HCT116 (cell line): ENCODE measurements at regions not wholly inside any gene's neighbourhood (a gene's known extent, or its start where the extent isn't known, plus 50 kb on each side); places are given as distances from the start of the nearest gene placed in this dataset.

Experiments
- ATAC-seq: fragments of 200-7000 bp; cut with Tn5 transposase; 2 replicates; pipeline ENCODE4 v1.9.1; 2020; ENCODE audit warnings: mild to moderate bottlenecking, moderate library complexity
- BruUV-seq: library from RNA; stranded (reverse); fragments of 400-500 nt; replicated peaks from 2 replicates; lab custom pipeline; 2021; lab: Mats Ljungman, UMichigan
- CTCF ChIA-PET: fragments of 300-600 bp; sonication (Branson Sonifier 250); formaldehyde crosslinking; loops from one replicate; lab custom pipeline; 2021; ENCODE audit warnings: antibody characterized with exemption; lab: Charles Lee
- POLR2A ChIA-PET: fragments of 300-600, 350-600 bp; sonication (Branson Sonifier 250); formaldehyde crosslinking; loops from one replicate; lab custom pipeline; 2021; ENCODE audit warnings: antibody characterized with exemption; lab: Charles Lee
- RAD21 ChIA-PET, 2 experiments: fragments of 300-600 bp; sonication (Branson Sonifier 250); formaldehyde crosslinking; loops; one replicate each; lab custom pipeline; 2023; ENCODE audit warnings: low total read pairs in 2 of 2; ENCODE audit not compliant: uncharacterized antibody in 2 of 2, unreplicated experiment in 2 of 2, low non-redundant PET in 1 of 2; lab: Charles Lee
- DNase-seq: peaks from one replicate; pipeline ENCODE4 v3.0.0-alpha.2; 2010; ENCODE audit warnings: low read depth, low spot score
- H2AFZ ChIP-seq: fragments of 200-600 bp; shearing (Covaris generic), sonication (generic); 2 replicates; pipeline ENCODE4 v1.6.1; 2017; ENCODE audit warnings: low read depth, mixed run types, mixed read lengths, antibody characterized with exemption, low read length; ENCODE audit not compliant: poor library complexity, severe bottlenecking
- H3K27ac ChIP-seq: 2 replicates; pipeline ENCODE4 v1.5.1; 2012; ENCODE audit warnings: low read depth, low read length
- H3K27me3 ChIP-seq: fragments of 200-600 bp; sonication (generic); 2 replicates; pipeline ENCODE4 v1.6.1; 2016; ENCODE audit warnings: mixed run types, low read length, mixed read lengths; ENCODE audit not compliant: insufficient read depth
- H3K36me3 ChIP-seq, 2 experiments: fragments of 200-500 bp in 1 of 2; fragments of 200-600 bp in 1 of 2; sonication (Bioruptor generic) in 1 of 2; sonication (generic) in 1 of 2; 2 replicates each; pipeline versions ENCODE4 v1.5.1 to v1.6.1; 2014 to 2016; ENCODE audit warnings: low read length in 2 of 2, inconsistent platforms in 1 of 2, mixed read lengths in 1 of 2, mixed run types in 1 of 2; ENCODE audit not compliant: insufficient read depth in 2 of 2, control insufficient read depth in 1 of 2
- H3K4me1 ChIP-seq, 2 experiments: fragments of 200-600 bp in 1 of 2; sonication (generic) in 1 of 2; 2 replicates each; pipeline versions ENCODE4 v1.5.1 to v1.6.1; 2012 to 2017; ENCODE audit warnings: low read length in 2 of 2, inconsistent platforms in 1 of 2, mild to moderate bottlenecking in 1 of 2, mixed read lengths in 1 of 2, mixed run types in 1 of 2, moderate library complexity in 1 of 2; ENCODE audit not compliant: insufficient read depth in 2 of 2, control insufficient read depth in 1 of 2
- H3K4me2 ChIP-seq: fragments of 200-600 bp; sonication (generic); 2 replicates; pipeline ENCODE4 v1.6.1; 2017; ENCODE audit warnings: mixed run types, low read length, mixed read lengths
- H3K4me3 ChIP-seq, 2 experiments: fragments of 200-600 bp in 1 of 2; sonication (generic) in 1 of 2; replicated peaks in 1 of 2; 2 replicates each; pipeline ENCODE4 v1.5.1; 2011 to 2016; ENCODE audit warnings: low read length in 2 of 2, control low read depth in 1 of 2, low read depth in 1 of 2, mild to moderate bottlenecking in 1 of 2, mixed read lengths in 1 of 2, mixed run types in 1 of 2
- H3K79me2 ChIP-seq: fragments of 200-600 bp; sonication (generic); 2 replicates; pipeline ENCODE4 v1.6.1; 2017; ENCODE audit warnings: mild to moderate bottlenecking, mixed run types, low read length, moderate library complexity, mixed read lengths; ENCODE audit not compliant: insufficient read depth
- H3K9ac ChIP-seq: fragments of 200-600 bp; sonication (generic); 2 replicates; pipeline ENCODE4 v1.6.1; 2016; ENCODE audit warnings: low read length, mixed read lengths
- H3K9me2 ChIP-seq: fragments of 200-600 bp; sonication (generic), shearing (Covaris generic); 2 replicates; pipeline ENCODE4 v1.6.1; 2017; ENCODE audit warnings: mixed run types, mild to moderate bottlenecking, moderate library complexity; ENCODE audit not compliant: insufficient read depth
- H3K9me3 ChIP-seq, 2 experiments: fragments of 200-500 bp in 1 of 2; fragments of 200-600 bp in 1 of 2; sonication (Bioruptor generic) in 1 of 2; sonication (generic) in 1 of 2; 2 replicates each; pipeline ENCODE4 v1.6.1; 2014 to 2017; ENCODE audit warnings: low read length in 2 of 2, mixed read lengths in 2 of 2, inconsistent platforms in 1 of 2, low read depth in 1 of 2, mild to moderate bottlenecking in 1 of 2, mixed run types in 1 of 2, moderate library complexity in 1 of 2; ENCODE audit not compliant: control insufficient read depth in 1 of 2, insufficient read depth in 1 of 2
- H4K20me1 ChIP-seq: fragments of 200-600 bp; sonication (generic), shearing (Covaris generic); 2 replicates; pipeline ENCODE4 v1.6.1; 2017; ENCODE audit warnings: mixed run types, mild to moderate bottlenecking, moderate library complexity; ENCODE audit not compliant: insufficient read depth
- ATF3 ChIP-seq: IDR thresholded peaks from 2 replicates; pipeline ENCODE4 v1.6.1; 2012
- CBX3 ChIP-seq: IDR thresholded peaks from 2 replicates; pipeline ENCODE4 v1.6.1; 2012; ENCODE audit warnings: low read depth
- CTCF ChIP-seq, 3 experiments: fragments of 200-600 bp in 1 of 3; sonication (generic) in 1 of 3; IDR thresholded peaks in 2 of 3; conservative IDR thresholded peaks in 1 of 3; 2 replicates each; pipeline ENCODE4 v1.5.1; 2012 to 2017; ENCODE audit warnings: low read depth in 2 of 3, low read length in 2 of 3, antibody characterized with exemption in 1 of 3, borderline replicate concordance in 1 of 3, control low read depth in 1 of 3, mild to moderate bottlenecking in 1 of 3, mixed read lengths in 1 of 3, mixed run types in 1 of 3, moderate library complexity in 1 of 3; ENCODE audit not compliant: insufficient read depth in 1 of 3
- EGR1 ChIP-seq: IDR thresholded peaks from 2 replicates; pipeline ENCODE4 v1.6.1; 2012; ENCODE audit warnings: low read depth
- ELF1 ChIP-seq: IDR thresholded peaks from 2 replicates; pipeline ENCODE4 v1.6.1; 2012; ENCODE audit warnings: low read depth, borderline replicate concordance
- EZH2 ChIP-seq: fragments of 200-600 bp; sonication (generic); IDR thresholded peaks from 2 replicates; pipeline ENCODE4 v1.6.1; 2017; ENCODE audit warnings: antibody characterized with exemption, mixed run types
- FOSL1 ChIP-seq: IDR thresholded peaks from 2 replicates; pipeline ENCODE4 v1.6.1; 2012; ENCODE audit warnings: low read depth
- JUND ChIP-seq: IDR thresholded peaks from 2 replicates; pipeline ENCODE4 v1.6.1; 2012
- MAX ChIP-seq: IDR thresholded peaks from 2 replicates; pipeline ENCODE4 v1.6.1; 2012
- POLR2AphosphoS5 ChIP-seq: IDR thresholded peaks from 2 replicates; pipeline ENCODE4 v1.6.1; 2011; ENCODE audit warnings: mild to moderate bottlenecking, low read depth, low read length, moderate library complexity
- SIN3A ChIP-seq: IDR thresholded peaks from 2 replicates; pipeline ENCODE4 v1.6.1; 2012; ENCODE audit warnings: low read depth
- SP1 ChIP-seq: IDR thresholded peaks from 2 replicates; pipeline ENCODE4 v1.6.1; 2012; ENCODE audit warnings: low read depth
- YY1 ChIP-seq: IDR thresholded peaks from 2 replicates; pipeline ENCODE4 v1.6.1; 2011; ENCODE audit warnings: low read length, low read depth, moderate library complexity, mild to moderate bottlenecking; ENCODE audit not compliant: insufficient replicate concordance; ENCODE audit errors: extremely low read depth
- ZBTB33 ChIP-seq: IDR thresholded peaks from 2 replicates; pipeline ENCODE4 v1.6.1; 2011; ENCODE audit warnings: mild to moderate bottlenecking, low read length, moderate library complexity; ENCODE audit not compliant: insufficient replicate concordance; ENCODE audit errors: extremely low read depth
- ZFX ChIP-seq: fragments of 450-650 bp; IDR thresholded peaks from 2 replicates; pipeline ENCODE4 v1.6.1; 2017
- intact Hi-C: fragments of 100-400 bp; cut with micrococcal nuclease; formaldehyde crosslinking; loops from 2 replicates; pipeline ENCODE4 v1.10.0; 2022

GRCh38 chr10:117492504-117492903 is 50.0 kb upstream of the EMX2 start:
- no TSS peak for BruUV-seq
- no peaks in the 10 kb centered on the region for H3K36me3 ChIP-seq
- TF ChIP-seq JUND: no peak
- TF ChIP-seq CBX3: no peak
- no peak for TF ChIP-seq EZH2
- no peaks in the 10 kb centered on the region for H3K79me2 ChIP-seq
- H3K9me2 ChIP-seq: no peaks in the 10 kb centered on the region
- ChIA-PET RAD21 (no interaction called here), CTCF (no interaction called here), POLR2A (no interaction called here)
- no peak overlapping the region for H3K4me2 ChIP-seq
- ATAC-seq: no peak
- no peak for DNase-seq
- H2AFZ ChIP-seq: no peak overlapping the region
- no peaks in the 10 kb centered on the region for H3K9me3 ChIP-seq
- H4K20me1 ChIP-seq: no peaks in the 10 kb centered on the region
- H3K4me3 ChIP-seq: no peak overlapping the region
- no peak overlapping the region for H3K9ac ChIP-seq
- intact Hi-C loops: no loop called here
- peaks cover 47% of the 10 kb centered on the region for H3K27me3 ChIP-seq
- H3K27ac ChIP-seq: no peak overlapping the region
- H3K4me1 ChIP-seq: peaks cover 0 to 7% of the 10 kb centered on the region in 2 experiments; a peak in 1 of 4 replicates

GRCh38 chr10:117488004-117488403 is 54.5 kb upstream of the EMX2 start:
- Histone ChIP-seq H3K36me3 (no peaks in the 10 kb centered on the region), H3K9me2 (no peaks in the 10 kb centered on the region), H3K79me2 (no peaks in the 10 kb centered on the region), H3K4me1 (no peaks in the 10 kb centered on the region), H3K27me3 (peaks cover 29% of the 10 kb centered on the region; the same call in 1 of the 2 replicates), H3K9me3 (no peaks in the 10 kb centered on the region), H3K9ac (no peak overlapping the region), H2AFZ (no peak overlapping the region), H3K4me3 (no peak overlapping the region), H3K27ac (no peak overlapping the region), H4K20me1 (no peaks in the 10 kb centered on the region), H3K4me2 (no peak overlapping the region)
- RAD21 ChIA-PET: no interaction called here
- DNase-seq: no peak
- POLR2A ChIA-PET: no interaction called here
- no peak for ATAC-seq
- intact Hi-C loops: no loop called here
- BruUV-seq: no TSS peak
- CTCF ChIA-PET: no interaction called here
- no peak for TF ChIP-seq EGR1
- TF ChIP-seq ATF3: no peak
- no peak for TF ChIP-seq MAX
- TF ChIP-seq ELF1: no peak
- no peak for TF ChIP-seq POLR2AphosphoS5
- TF ChIP-seq SIN3A: no peak
- TF ChIP-seq ZFX: no peak
- TF ChIP-seq ZBTB33: no peak
- TF ChIP-seq YY1: no peak
- TF ChIP-seq SP1: no peak
- no peak for TF ChIP-seq CTCF (IDR thresholded peaks at IDR 0.05 in 2 of 3, conservative IDR thresholded peaks at IDR 0.05 in 1 of 3; ENCODE audit: borderline replicate concordance in 1 of 3, insufficient read depth in 1 of 3, low read depth in 2 of 3, low read length in 2 of 3)
- no peak for TF ChIP-seq FOSL1
- TF ChIP-seq CBX3: no peak
